Heart left ventricle (tissue), 13 donors: ENCODE measurements at regions not wholly inside any gene's neighbourhood (a gene's known extent, or its start where the extent isn't known, plus 50 kb on each side); places are given as distances from the start of the nearest gene placed in this dataset.
"Not testable (repeated sequence)": the region's sequence is repeated elsewhere in the genome, so short reads cannot be mapped to it uniquely, and the experiment has no call there.

Experiments
- CTCF ChIP-seq, 12 donors: fragments of 200-600 bp; sonication (generic) in 4 of 12; IDR thresholded peaks; one replicate each; pipeline versions ENCODE4 v1.5.0 to v1.8.0; 2018 to 2022; ENCODE audit warnings: antibody characterized with exemption in 12 of 12, mild to moderate bottlenecking in 5 of 12
- POLR2A ChIP-seq, 2 donors: fragments of 450-650 bp; IDR thresholded peaks; one replicate each; pipeline ENCODE4 v1.6.1; 2017; ENCODE audit warnings: antibody characterized with exemption in 2 of 2, mild to moderate bottlenecking in 2 of 2, moderate library complexity in 2 of 2
- donor health status: ischemic (EF 13 %, LVEDD 7.1; RV severe dilation, severe dysfunction).
- donor health status: DM: no; HTN: yes; CAD: no.
- donor health status: DM: no; HTN: no; CAD: no.
- donor health status: ischemic (EF 25% LVEDD 6.9; RV normal size, moderate dysfunction).
- donor health status: ischemic (EF 25% LVEDD 5.7; RV mildly dilated, moderate dysfunction).
- donor health status: ischemic (EF 35%, LVEDD 5.7; RV mildly dilated, moderate dysfunction).
- donor health status: nonischemic (EF 11% LVEDD 7.7; RV severe dilation, severe dysfunction).
- donor health status: DM: yes; HTN: yes; CAD: no.
- donor health status: PGD.
- donor health status: ischemic (EF 29% LVEDD 5.4; RV normal size, mild dysfunction).
- donor health status: nonischemic (EF 23%, LVEDD 6.1; RV moderate dilation, normal function).

- not testable (repeated sequence) for TF ChIP-seq CTCF, POLR2A (IDR thresholded peaks at IDR 0.05)
Observed at GRCh38 chr18:5702016-5702415, 158.2 kb upstream of the EPB41L3 start.
